GM12878 (cell line): ENCODE measurements at regions not wholly inside any gene's neighbourhood (a gene's known extent, or its start where the extent isn't known, plus 50 kb on each side); places are given as distances from the start of the nearest gene placed in this dataset.

Experiments used
- ATAC-seq: fragments of 200-7000 bp; cut with Tn5 transposase; 3 replicates; pipeline ENCODE4 v1.9.1; 2020; ENCODE audit warnings: mild to moderate bottlenecking, moderate library complexity
- BruUV-seq: library from RNA; stranded (reverse); fragments of 400-500 nt; replicated peaks from 2 replicates; lab custom pipeline; 2021; lab: Mats Ljungman, UMichigan
- CTCF ChIA-PET: fragments of 300-600 bp; sonication (Branson Sonifier 250); formaldehyde crosslinking; extraction: SDS; loops from one replicate; lab custom pipeline; 2021; ENCODE audit warnings: inconsistent platforms; lab: Yijun Ruan, JAX
- POLR2A ChIA-PET: fragments of 350-600 bp; formaldehyde crosslinking; extraction: SDS; loops from one replicate; lab custom pipeline; 2021; ENCODE audit warnings: inconsistent platforms; lab: Charles Lee
- RAD21 ChIA-PET: fragments of 300-600 bp; sonication (Branson Sonifier 250); formaldehyde crosslinking; loops from one replicate; lab custom pipeline; 2023; ENCODE audit warnings: antibody characterized with exemption; ENCODE audit not compliant: unreplicated experiment; lab: Charles Lee
- SMC1A ChIA-PET: fragments of 300-600 bp; sonication (Branson Sonifier 250); formaldehyde crosslinking; loops from one replicate; lab custom pipeline; 2023; ENCODE audit not compliant: unreplicated experiment, uncharacterized antibody; lab: Charles Lee
- DNase-seq: peaks from one replicate; pipeline ENCODE4 v3.0.0-alpha.2; 2011; ENCODE audit warnings: low read depth, low spot score
- FAIRE-seq: peaks from 3 replicates; lab custom pipeline; 2011; peaks lifted over from hg19 to GRCh38; lab: Jason Lieb, UNC
- H2AFZ ChIP-seq: 2 replicates; pipeline ENCODE4 v1.6.0; 2011; ENCODE audit warnings: low read depth, low read length, control low read depth; ENCODE audit not compliant: control insufficient read depth
- H3K27ac ChIP-seq: 2 replicates; pipeline ENCODE4 v1.5.1; 2011; ENCODE audit warnings: control low read depth; ENCODE audit not compliant: control insufficient read depth, insufficient read depth
- H3K27me3 ChIP-seq, 2 experiments: replicated peaks in 1 of 2; 2 replicates each; pipeline versions ENCODE4 v1.6.0 to v1.6.1; 2011; ENCODE audit warnings: low read length in 1 of 2; ENCODE audit not compliant: control insufficient read depth in 2 of 2, insufficient read depth in 2 of 2
- H3K36me3 ChIP-seq, 2 experiments: 2 replicates each; pipeline ENCODE4 v1.5.1; 2011; ENCODE audit warnings: low read length in 1 of 2; ENCODE audit not compliant: control insufficient read depth in 2 of 2, insufficient read depth in 2 of 2
- H3K4me1 ChIP-seq: 2 replicates; pipeline ENCODE4 v1.6.1; 2011; ENCODE audit warnings: mild to moderate bottlenecking, low read length, moderate library complexity, mixed read lengths; ENCODE audit not compliant: control insufficient read depth, insufficient read depth
- H3K4me2 ChIP-seq: 2 replicates; pipeline ENCODE4 v1.6.0; 2011; ENCODE audit warnings: control low read depth; ENCODE audit not compliant: control insufficient read depth, insufficient read depth
- H3K4me3 ChIP-seq: fragments of 200-600 bp; sonication (generic); 2 replicates; pipeline ENCODE4 v1.5.1; 2016
- H3K79me2 ChIP-seq: 2 replicates; pipeline ENCODE4 v1.6.0; 2011; ENCODE audit warnings: low read length; ENCODE audit not compliant: control insufficient read depth, insufficient read depth
- H3K9ac ChIP-seq: 2 replicates; pipeline ENCODE4 v1.8.0; 2011; ENCODE audit warnings: low read length, control low read depth, mixed read lengths; ENCODE audit not compliant: control insufficient read depth, insufficient read depth
- H3K9me3 ChIP-seq: replicated peaks from 3 replicates; pipeline ENCODE4 v1.5.1; 2011; ENCODE audit warnings: mild to moderate bottlenecking, low read length; ENCODE audit not compliant: control insufficient read depth, insufficient read depth
- H4K20me1 ChIP-seq: 2 replicates; pipeline ENCODE4 v1.6.0; 2011; ENCODE audit not compliant: control insufficient read depth, insufficient read depth
- BCL11A ChIP-seq: IDR thresholded peaks from 2 replicates; pipeline ENCODE4 v1.6.1; 2011; ENCODE audit warnings: low read depth, low read length
- FOS ChIP-seq: IDR thresholded peaks from 3 replicates; pipeline ENCODE4 v1.6.1; 2011; ENCODE audit warnings: borderline replicate concordance; ENCODE audit not compliant: insufficient read length; ENCODE audit errors: extremely low read depth
- HDGF ChIP-seq: fragments of 450-650 bp; IDR thresholded peaks from 2 replicates; pipeline ENCODE4 v1.6.1; 2016; ENCODE audit warnings: antibody characterized with exemption
- IRF4 ChIP-seq: IDR thresholded peaks from 2 replicates; pipeline ENCODE4 v1.6.1; 2011; ENCODE audit warnings: low read depth, low read length
- JUNB ChIP-seq: IDR thresholded peaks from 2 replicates; pipeline ENCODE4 v1.6.1; 2016; ENCODE audit warnings: antibody characterized with exemption, mild to moderate bottlenecking
- NFYA ChIP-seq: IDR thresholded peaks from 2 replicates; pipeline ENCODE4 v1.6.1; 2011; ENCODE audit warnings: low read depth, mild to moderate bottlenecking, low read length, improper control_type of control experiment, borderline replicate concordance
- POLR2A ChIP-seq: IDR thresholded peaks from 2 replicates; pipeline ENCODE4 v1.6.1; 2011; ENCODE audit warnings: low read depth, mild to moderate bottlenecking, low read length
- RB1 ChIP-seq: fragments of 450-650 bp; formaldehyde crosslinking; IDR thresholded peaks from 2 replicates; pipeline ENCODE4 v1.6.1; 2017; ENCODE audit warnings: mild to moderate bottlenecking, borderline replicate concordance
- TCF12 ChIP-seq: IDR thresholded peaks from 2 replicates; pipeline ENCODE4 v1.6.1; 2011; ENCODE audit warnings: low read depth, mild to moderate bottlenecking, low read length
- ZBED1 ChIP-seq: IDR thresholded peaks from 2 replicates; pipeline ENCODE4 v1.6.1; 2016; ENCODE audit warnings: borderline replicate concordance
- ZNF384 ChIP-seq: IDR thresholded peaks from 2 replicates; pipeline ENCODE4 v1.6.1; 2012; ENCODE audit warnings: low read depth, mild to moderate bottlenecking, low read length, improper control_type of control experiment, borderline replicate concordance
- WGBS: methylation state at CpG from one replicate; pipeline ENCODE4 v1.1.6; 2016; ENCODE audit warnings: low lambda C conversion rate; ENCODE audit not compliant: insufficient replicate concordance, insufficient coverage; ENCODE audit errors: missing lambda C conversion rate; 5-methylcytosine and 5-hydroxymethylcytosine counted together
- in situ Hi-C: fragments of 300-500 bp; cut with MboI; formaldehyde crosslinking; loops from 9 replicates; pipeline ENCODE4 v1.14.3; 2018; ENCODE audit warnings: mixed read lengths
- intact Hi-C: fragments of 100-400 bp; cut with micrococcal nuclease; formaldehyde crosslinking; loops from one replicate; pipeline ENCODE4 v1.14.2; 2022; ENCODE audit not compliant: unreplicated experiment
- TF ChIP-seq, protein P1 (sequence below): fragments of 450-650 bp; IDR thresholded peaks from 2 replicates; pipeline ENCODE4 v1.6.1; 2017; ENCODE audit warnings: low read depth, mild to moderate bottlenecking, moderate library complexity
- TF ChIP-seq, protein P2 (sequence below): fragments of 450-650 bp; IDR thresholded peaks from 2 replicates; pipeline ENCODE4 v1.6.1; 2018; ENCODE audit warnings: borderline replicate concordance, mild to moderate bottlenecking; ENCODE audit not compliant: partially characterized antibody

DNA sequence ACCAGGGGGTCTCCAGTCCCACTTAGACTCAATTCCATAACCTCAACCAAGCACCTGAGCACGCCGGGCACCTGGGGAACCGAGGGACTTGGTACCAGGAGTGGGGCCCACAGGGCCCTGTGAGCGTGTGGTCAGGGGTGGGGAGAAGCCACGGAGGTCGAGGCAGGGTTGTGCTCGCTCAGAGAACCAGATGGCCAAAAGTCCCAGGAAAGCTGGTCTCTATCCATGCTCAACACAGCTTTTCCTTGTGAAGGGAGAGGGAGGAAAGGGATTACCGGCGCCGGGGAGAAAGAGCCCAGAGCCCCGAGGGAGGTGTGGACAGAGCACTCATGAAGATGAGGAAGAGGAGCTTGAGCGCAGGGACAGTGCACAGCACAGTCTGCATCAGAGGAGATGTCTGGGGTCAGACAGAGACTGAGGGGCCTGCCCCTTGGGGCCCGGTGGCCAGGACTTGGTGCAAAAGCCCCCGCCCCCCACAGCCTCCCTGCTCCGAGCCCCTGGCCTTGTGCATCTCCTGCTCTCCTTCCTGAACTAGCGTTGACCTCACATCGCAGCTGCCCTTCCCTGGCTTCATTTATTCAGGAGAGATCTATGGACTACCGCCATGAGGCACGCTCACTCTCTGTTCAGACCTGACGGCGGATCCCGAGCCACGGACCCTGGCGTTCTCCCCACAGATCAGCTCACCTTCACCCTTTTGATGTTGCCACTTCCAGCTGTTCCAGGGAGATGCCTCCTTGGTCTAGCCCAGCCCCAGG is 355.4 kb upstream of the TNRC6C start:
- POLR2A ChIA-PET: no interaction called here
- ATAC-seq: no peak

DNA sequence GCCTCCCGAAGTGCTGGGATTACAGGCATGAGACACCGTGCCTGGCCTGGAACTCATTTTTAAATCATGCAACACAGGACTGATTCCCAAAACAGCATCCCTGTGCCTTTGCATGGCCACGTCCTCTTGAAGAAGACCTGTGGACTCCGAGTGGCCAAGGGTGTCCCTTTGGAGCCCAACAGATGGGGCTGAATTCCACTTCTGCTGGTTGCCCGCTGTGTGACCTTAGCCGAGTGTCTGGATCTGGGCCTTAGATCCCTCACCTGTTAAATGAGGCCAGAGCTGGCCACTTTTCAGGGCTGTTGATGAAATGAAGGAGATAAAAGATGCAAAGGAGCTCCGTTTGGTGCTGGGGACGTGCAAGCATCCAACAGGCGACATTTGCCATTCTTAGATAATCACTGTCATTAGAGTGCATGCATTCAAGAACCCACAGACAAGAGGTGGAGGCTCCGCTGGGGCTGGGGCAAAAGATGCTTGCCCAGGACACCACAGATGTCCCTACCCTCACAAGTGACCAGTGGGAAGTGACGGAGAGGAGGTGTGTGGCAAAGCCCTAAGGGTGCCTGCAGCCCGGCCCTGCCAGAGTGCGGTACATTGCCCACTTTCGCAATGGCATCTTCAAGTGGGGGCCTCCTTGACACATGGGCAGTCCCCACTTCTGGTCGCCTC is 354.1 kb upstream of the TNRC6C start:
- Histone ChIP-seq H3K27me3 (no peaks in the 10 kb centered on the region), H3K9me3 (no peaks in the 10 kb centered on the region; the same call in 2 of the 3 replicates), H3K36me3 (no peaks in the 10 kb centered on the region), H3K79me2 (no peaks in the 10 kb centered on the region), H3K4me3 (no peak overlapping the region), H4K20me1 (no peaks in the 10 kb centered on the region), H3K4me1 (no peaks in the 10 kb centered on the region), H2AFZ (no peak overlapping the region), H3K4me2 (no peak overlapping the region), H3K9ac (no peak overlapping the region), H3K27ac (no peak overlapping the region)
- no TSS peak for BruUV-seq
- FAIRE-seq (no peak), DNase-seq (no peak), ATAC-seq (no peak)
- ChIA-PET POLR2A (no interaction called here), CTCF (no interaction called here), RAD21 (no interaction called here), SMC1A (no interaction called here)
- WGBS: 44% methylated on average over 15 of the region's 15 CpGs
- intact Hi-C loops (no loop called here), in situ Hi-C loops (no loop called here)
- no peak for TF ChIP-seq TCF12
- TF ChIP-seq FOS: no peak
- TF ChIP-seq, protein P1, sequence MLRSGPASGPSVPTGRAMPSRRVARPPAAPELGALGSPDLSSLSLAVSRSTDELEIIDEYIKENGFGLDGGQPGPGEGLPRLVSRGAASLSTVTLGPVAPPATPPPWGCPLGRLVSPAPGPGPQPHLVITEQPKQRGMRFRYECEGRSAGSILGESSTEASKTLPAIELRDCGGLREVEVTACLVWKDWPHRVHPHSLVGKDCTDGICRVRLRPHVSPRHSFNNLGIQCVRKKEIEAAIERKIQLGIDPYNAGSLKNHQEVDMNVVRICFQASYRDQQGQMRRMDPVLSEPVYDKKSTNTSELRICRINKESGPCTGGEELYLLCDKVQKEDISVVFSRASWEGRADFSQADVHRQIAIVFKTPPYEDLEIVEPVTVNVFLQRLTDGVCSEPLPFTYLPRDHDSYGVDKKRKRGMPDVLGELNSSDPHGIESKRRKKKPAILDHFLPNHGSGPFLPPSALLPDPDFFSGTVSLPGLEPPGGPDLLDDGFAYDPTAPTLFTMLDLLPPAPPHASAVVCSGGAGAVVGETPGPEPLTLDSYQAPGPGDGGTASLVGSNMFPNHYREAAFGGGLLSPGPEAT: no peak
- TF ChIP-seq JUNB: no peak
- TF ChIP-seq HDGF: no peak
- no peak for TF ChIP-seq ZNF384
- no peak for TF ChIP-seq BCL11A
- no peak for TF ChIP-seq ZBED1
- TF ChIP-seq IRF4: no peak
- TF ChIP-seq, protein P2, sequence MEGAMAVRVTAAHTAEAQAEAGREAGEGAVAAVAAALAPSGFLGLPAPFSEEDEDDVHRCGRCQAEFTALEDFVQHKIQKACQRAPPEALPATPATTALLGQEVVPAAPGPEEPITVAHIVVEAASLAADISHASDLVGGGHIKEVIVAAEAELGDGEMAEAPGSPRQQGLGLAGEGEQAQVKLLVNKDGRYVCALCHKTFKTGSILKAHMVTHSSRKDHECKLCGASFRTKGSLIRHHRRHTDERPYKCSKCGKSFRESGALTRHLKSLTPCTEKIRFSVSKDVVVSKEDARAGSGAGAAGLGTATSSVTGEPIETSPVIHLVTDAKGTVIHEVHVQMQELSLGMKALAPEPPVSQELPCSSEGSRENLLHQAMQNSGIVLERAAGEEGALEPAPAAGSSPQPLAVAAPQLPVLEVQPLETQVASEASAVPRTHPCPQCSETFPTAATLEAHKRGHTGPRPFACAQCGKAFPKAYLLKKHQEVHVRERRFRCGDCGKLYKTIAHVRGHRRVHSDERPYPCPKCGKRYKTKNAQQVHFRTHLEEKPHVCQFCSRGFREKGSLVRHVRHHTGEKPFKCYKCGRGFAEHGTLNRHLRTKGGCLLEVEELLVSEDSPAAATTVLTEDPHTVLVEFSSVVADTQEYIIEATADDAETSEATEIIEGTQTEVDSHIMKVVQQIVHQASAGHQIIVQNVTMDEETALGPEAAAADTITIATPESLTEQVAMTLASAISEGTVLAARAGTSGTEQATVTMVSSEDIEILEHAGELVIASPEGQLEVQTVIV: no peak
- no peak for TF ChIP-seq RB1

More for the DNA sequence above, 355.4 kb upstream of the TNRC6C start:
- no peak overlapping the region for H3K27ac ChIP-seq
- no TSS peak for BruUV-seq
- no peaks in the 10 kb centered on the region for H3K27me3 ChIP-seq
- ChIA-PET CTCF (interaction anchor here (0.6 kb wide), 1 partner anchor 547 kb away, joined by 3 read pairs; no protein-coding TSS in a partner anchor), SMC1A (no interaction called here), RAD21 (no interaction called here)
- H3K79me2 ChIP-seq: no peaks in the 10 kb centered on the region
- in situ Hi-C loops: no loop called here
- no peak overlapping the region for H2AFZ ChIP-seq
- no peak for TF ChIP-seq NFYA
- TF ChIP-seq POLR2A: no peak
- intact Hi-C loops: no loop called here
- FAIRE-seq: no peak
- H3K4me2 ChIP-seq: no peak overlapping the region
- no peak for DNase-seq
- no peaks in the 10 kb centered on the region for H3K36me3 ChIP-seq
- no peak overlapping the region for H3K9ac ChIP-seq
- H3K4me1 ChIP-seq: no peaks in the 10 kb centered on the region
- 36% methylated on average over 23 of the region's 24 CpGs for WGBS
- H3K9me3 ChIP-seq: no peaks in the 10 kb centered on the region
- no peak overlapping the region for H3K4me3 ChIP-seq
- no peaks in the 10 kb centered on the region for H4K20me1 ChIP-seq
